DMS 273 treated with DMSO at 0.1 percent for 48 hours (cell line): ENCODE measurements at regions not wholly inside any gene's neighbourhood (a gene's known extent, or its start where the extent isn't known, plus 50 kb on each side); places are given as distances from the start of the nearest gene placed in this dataset.

Experiments used
- DNase-seq: peaks from one replicate; lab custom pipeline; 2025; lab: John Stamatoyannopoulos, UW

DNA sequence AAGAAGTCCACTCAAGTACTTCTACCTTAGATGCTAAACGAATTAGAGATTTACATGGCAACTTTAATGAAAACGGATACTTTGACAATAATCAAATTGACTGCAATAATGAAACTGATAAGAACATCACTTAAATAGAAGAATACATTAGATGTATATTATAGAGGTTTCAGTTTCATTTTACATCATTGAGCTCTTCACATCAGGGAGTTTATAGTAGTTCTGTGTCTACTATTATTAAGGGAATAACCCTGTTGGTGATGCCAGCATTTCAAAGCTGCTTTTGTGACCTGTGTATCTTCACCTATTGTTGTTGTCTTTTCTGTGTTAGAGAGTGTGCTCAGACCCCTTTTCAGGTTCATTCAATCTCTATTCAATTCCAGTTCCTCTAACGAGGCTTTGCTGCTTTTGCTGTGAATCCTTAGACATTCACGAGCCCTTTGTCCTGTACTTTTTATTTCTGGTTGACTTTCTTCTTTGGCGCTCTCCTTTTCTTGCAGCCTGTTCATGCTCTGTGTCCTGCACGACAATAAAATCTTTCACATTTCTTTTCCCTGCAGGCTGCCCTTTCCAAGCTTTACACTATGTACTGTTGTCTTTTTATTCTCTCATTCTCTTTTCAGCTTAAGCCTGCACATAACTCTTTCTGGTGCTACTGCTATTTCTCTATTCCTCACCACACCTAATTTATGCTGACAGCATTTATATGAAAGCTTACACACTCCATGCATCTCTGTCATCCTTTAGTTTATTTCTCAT is 232.1 kb downstream of the CPE start:
- DNase-seq, result no peak

DNA sequence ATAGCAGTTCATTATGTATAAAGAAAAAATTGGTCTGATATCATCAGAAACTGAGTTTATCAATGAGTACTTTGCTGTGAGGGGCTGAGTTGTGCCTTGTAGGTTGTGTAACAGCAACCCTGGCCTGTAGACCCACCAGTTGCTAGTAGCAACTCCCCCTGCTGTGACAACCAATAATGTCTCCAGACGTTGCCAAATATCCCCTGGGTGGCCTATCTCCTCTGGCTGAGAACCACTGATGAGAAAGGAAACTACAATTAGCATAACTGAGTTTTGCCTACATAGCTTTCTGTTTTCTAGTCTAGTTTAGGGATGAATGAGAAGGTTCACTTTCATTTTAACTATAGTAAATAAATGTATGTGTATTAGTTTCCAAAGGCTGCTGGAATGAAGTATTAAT is 234.1 kb downstream of the CPE start:
- DNase-seq, result no peak

GRCh38 chr4:165613581-165613980 is 234.8 kb downstream of the CPE start:
- DNase-seq, result no peak

DNA sequence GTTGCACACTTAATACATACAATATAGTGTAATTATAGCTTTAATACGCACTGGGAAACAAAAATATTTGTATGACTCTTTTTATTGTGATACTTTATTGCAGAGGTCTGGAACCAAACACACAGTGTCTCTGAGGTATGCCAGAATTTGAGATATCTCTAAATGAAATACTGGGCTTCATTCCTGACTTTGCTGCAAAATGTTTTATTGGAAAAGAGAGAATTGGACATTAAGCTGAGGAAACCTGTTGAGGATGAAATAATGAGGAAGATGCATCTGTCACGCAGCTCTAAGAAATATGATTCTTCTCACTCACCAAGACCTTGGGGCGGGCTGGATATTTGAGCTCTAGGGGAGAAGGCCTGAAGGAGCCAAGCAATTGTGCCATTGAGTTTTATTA is 242.1 kb downstream of the CPE start:
- DNase-seq, result no peak

- no peak for DNase-seq
Measured at GRCh38 chr4:165621983-165622382, 243.2 kb downstream of the CPE start.

DNA sequence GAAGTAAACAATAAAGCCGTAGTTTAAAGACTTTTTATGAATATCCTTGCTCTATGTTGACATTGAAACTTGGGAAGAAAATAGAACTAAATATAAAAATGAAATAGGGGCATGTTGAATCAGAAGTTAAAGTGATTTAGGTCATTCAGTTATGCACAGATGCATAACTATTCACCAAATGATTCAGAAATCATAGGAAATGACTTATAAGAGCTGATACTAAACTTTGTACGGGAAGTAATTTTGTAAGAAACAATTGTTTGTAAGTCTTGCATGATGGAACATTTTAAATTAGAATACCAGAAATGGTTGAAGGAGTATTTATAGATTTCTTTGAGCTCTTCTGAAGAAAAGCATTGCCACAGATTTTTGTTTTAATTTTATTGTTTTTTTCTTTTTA is 246.5 kb downstream of the CPE start:
- no peak for DNase-seq

DNA sequence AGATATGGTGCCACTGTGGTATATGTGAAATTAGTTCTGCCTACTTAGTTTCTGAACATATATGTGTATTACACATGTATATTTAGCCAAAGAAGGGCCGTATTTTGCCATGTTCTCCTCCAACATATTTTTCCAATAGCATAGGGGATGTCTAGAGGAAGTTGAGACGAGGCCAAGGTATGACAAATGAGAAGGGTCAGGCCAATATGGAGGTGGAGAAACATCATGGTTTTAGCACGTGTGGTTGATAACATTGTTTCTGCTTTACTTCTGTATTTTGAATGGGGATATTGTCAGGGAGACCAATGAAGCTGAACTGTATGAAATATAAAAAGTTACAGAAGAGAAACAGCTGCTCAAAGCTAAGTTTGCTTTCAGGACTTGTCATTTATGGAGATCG is 246.7 kb upstream of the TLL1 start:
- DNase-seq, result no peak

GRCh38 chr4:165627128-165627527 is 245.9 kb upstream of the TLL1 start:
- no peak for DNase-seq

- DNase-seq, result no peak
Measured at GRCh38 chr4:165627548-165627947, 245.5 kb upstream of the TLL1 start.

- no peak for DNase-seq
Measured at GRCh38 chr4:165628572-165628971, 244.5 kb upstream of the TLL1 start.

DNA sequence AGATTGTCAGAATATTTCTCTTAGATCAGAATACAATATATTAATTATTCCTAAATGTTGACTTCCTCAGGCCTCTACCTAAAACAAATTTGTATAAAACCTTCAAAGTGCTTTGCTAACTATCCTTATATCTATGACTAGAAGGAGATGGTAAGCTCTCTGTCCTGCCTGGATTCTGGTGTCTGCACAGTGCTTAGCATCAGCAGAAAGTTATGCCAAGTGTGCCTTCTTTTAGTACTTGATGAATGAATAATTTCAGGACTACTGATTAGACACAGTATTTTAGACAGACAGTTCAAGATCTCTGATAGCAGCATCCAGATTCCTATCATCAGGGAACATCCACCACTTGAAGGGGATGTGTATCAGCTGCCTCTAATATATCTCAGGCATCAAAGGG is 242.4 kb upstream of the TLL1 start:
- no peak for DNase-seq

GRCh38 chr4:165631208-165631894 is 241.7 kb upstream of the TLL1 start:
- DNase-seq, result no peak

GRCh38 chr4:165631912-165632311 is 241.1 kb upstream of the TLL1 start:
- no peak for DNase-seq

DNA sequence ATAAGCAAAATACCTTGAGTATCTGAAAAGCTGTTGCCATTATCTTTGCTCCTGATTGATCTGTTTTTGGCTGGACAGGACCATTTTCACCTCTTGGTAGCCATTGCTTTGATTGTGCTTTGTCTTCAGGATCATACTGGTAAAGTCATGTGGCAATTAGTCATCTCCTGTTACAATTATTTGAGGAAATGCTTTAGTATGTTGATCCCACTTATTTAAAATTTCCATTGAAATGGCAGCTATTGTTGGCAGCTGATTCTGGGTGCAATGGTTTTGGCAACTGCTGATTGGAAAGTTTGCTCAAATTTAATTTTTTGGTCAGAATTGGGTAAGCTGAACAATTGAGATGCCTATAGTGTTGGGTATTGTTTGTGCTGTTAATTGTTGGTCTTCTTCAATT is 238.3 kb upstream of the TLL1 start:
- DNase-seq, result no peak

DNA sequence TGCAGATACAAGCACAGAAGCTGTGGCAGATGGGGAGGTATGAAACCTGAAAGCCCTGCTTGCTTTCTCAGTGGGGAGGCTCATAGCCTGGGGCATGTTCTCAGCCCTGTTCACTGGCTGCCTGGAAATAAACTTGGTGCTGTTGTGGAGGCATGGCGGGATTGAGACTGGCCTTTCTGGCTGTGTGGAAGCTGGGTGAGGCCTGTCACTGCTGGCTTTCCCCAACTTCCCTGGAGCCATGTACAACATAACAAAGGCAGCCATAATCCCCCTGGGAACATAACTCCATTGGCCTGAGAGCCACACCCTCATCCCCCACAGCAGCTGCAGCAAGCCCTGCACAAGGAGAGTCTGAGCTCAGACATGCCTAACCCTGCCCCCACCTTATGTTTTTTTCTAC is 237.7 kb upstream of the TLL1 start:
- DNase-seq, result peak; percentile 8

DNA sequence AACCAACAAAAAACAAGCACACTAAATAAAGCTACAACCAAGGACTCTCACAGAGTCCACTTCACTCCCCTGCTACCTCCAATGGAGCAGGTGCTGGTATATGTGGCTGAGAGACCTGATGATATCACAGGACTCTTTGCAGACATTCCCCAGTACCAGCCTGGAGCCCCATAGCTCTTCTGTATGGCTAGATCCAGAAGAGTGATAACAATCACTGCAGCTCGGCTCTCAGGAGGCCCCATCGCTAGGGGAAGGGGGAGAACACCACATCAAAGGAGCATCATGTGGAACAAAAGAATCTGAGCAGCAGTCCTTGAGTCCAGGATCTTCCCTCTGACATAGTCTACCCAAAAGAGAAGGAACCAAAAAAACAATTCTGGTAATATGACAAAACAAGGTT is 237.1 kb upstream of the TLL1 start:
- no peak for DNase-seq

DNA sequence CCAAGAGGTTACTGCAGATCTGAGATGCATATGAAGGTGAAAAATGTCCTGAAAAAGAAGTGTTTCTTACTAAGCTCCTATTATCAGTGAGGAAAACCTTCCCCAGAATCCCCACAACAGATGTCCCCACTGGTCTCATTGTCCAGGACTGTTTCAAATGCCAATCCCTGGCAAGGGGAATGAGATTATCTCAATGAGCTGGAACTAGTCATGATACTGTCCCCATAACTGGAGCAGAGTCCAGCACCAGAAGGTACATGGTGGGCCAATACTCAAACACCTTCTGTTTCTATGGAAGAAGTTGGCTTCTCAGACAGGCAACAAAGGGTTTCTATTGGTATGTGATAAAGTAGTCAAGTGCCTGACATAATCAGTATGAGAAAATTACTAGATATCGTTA is 221.1 kb upstream of the TLL1 start:
- no peak for DNase-seq

GRCh38 chr4:165654556-165654955 is 218.5 kb upstream of the TLL1 start:
- DNase-seq, result no peak

DNA sequence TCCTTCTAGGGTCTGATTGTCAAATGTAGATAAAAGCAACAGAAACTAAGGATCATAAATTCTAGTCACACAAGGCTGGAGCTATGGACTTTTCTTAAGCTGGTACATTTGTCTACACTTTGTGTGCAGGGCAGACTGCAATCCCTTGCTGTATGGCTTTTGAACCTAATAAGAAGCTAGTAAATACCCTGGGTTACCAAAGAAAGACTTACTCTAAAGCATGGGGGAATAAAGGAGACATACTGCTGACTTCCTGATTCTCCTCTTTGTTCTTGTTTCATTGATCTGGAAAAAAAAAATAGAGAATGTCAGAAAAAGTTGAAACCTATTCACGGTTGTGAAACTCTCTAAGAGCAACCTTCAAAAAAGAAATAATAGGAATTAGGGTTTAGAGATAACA is 216.6 kb upstream of the TLL1 start:
- no peak for DNase-seq

DNA sequence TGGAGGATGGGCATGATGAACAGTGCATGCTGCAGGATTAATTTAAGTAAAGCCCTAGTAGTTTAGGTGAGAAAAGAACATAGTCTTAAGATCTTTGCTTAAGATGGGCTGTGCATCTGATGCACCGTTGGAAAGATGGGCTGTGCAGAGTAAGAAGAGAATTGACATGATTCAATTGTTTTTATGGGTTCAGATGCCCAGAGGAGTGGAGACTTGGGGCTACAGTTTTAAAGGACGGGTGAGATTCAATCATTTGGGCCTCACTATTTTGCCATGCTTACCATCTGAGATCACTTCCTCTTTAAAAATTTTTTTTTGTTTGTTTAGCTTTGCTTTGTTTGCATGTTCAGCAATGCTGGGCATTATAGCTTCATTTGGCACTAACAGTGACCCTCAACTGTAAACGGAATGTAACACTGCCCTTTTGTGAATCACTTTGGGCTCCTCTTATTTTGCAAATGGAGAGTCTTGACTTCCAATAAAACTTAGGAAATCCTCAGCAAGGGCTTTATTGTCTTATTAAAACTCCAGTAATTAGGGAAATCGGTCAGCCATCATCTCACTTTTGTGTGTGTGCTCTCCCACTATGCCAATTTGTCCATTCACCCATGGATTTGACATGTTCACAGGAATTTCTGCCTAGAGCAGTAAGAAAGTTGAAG is 216.1 kb upstream of the TLL1 start:
- no peak for DNase-seq

DNA sequence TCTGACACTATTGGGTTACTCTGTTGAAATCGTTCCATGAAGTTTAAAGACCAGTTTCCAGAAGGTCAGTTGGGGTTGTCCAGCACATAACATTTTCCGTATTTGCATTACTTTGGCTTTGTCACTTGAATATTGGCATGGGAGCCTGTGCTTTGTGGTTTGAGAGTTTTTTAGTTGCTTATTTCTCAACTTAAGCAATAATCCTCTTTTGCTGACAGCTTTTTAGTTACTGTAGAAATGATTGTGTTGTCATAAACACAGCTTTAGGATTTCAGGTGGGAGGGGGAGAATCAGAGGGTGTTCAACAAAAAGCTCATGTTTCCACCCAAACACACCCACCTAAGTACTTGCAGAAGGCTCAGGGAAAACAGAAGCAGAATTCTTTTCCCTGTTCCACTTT is 210.7 kb upstream of the TLL1 start:
- DNase-seq, result no peak

DNA sequence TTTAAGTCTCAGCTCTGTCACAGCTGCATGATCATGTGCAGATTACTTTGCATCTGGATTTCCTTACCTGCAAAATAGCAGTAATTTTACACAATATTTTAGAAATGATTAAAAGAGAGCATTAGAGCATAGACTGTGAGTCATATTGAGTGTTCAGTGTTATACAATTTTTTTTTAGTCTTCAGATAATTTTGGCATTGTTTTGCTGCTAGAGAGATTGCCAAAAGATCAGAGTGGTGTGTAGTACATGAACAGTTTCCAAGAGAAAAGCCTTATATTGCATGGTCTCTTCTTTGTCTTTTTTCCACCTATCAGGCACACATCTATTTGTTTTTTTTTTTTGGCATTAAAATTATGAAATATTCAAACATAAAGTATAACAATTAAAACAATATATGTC is 209.6 kb upstream of the TLL1 start:
- no peak for DNase-seq

DNA sequence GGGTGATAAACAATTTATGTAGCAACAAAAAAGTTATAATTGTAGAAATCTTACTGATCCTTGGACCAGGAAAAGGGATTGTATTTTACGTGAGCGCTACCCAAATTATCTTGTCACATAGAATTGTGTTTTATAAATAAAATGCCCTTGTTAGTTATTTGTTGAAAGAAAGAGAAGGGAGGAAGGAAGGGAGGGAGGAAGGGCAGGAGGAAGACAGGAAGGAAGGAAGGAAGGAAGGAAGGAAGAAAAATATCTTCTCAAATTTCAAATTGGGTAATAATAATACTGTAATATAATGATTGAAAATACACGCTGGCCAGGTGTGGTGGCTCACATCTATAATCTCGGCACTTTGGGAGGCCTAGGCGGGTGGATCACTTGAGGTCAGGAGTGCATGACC is 206.2 kb upstream of the TLL1 start:
- no peak for DNase-seq
